H1 (cell line): ENCODE measurements at regions not wholly inside any gene's neighbourhood (a gene's known extent, or its start where the extent isn't known, plus 50 kb on each side); places are given as distances from the start of the nearest gene placed in this dataset.

Source experiments
- CTCF ChIA-PET: fragments of 300-600 bp; sonication (Branson Sonifier 250); formaldehyde crosslinking; loops from one replicate; lab custom pipeline; 2021; ENCODE audit not compliant: partially characterized antibody; lab: Charles Lee
- POLR2A ChIA-PET: fragments of 300-600 bp; sonication (Branson Sonifier 250); formaldehyde crosslinking; loops from one replicate; lab custom pipeline; 2021; ENCODE audit warnings: inconsistent platforms; ENCODE audit not compliant: partially characterized antibody; lab: Charles Lee
- DNase-seq, 2 experiments: peaks; one replicate each; pipeline versions ENCODE4 v3.0.0 to v3.0.0-alpha.2; 2010 to 2022; ENCODE audit warnings: low spot score in 2 of 2, low read depth in 1 of 2, mixed read lengths in 1 of 2
- FAIRE-seq: peaks from 2 replicates; lab custom pipeline; 2011; peaks lifted over from hg19 to GRCh38; lab: Jason Lieb, UNC
- H2AFZ ChIP-seq: 2 replicates; pipeline ENCODE4 v1.8.1; 2012; ENCODE audit warnings: low read length, inconsistent platforms
- H2AK5ac ChIP-seq: 2 replicates; pipeline ENCODE4 v1.6.1; 2013; ENCODE audit warnings: low read depth, low read length
- H2BK120ac ChIP-seq: replicated peaks from 2 replicates; pipeline ENCODE3; 2013; ENCODE audit warnings: low read depth, low read length, inconsistent platforms
- H2BK12ac ChIP-seq: 2 replicates; pipeline ENCODE4 v1.6.1; 2013; ENCODE audit warnings: low read depth, low read length
- H2BK15ac ChIP-seq: 2 replicates; pipeline ENCODE4 v1.6.1; 2013; ENCODE audit warnings: low read length
- H2BK20ac ChIP-seq: 2 replicates; pipeline ENCODE4 v1.6.1; 2013; ENCODE audit warnings: low read length
- H2BK5ac ChIP-seq: 2 replicates; pipeline ENCODE4 v1.6.1; 2013; ENCODE audit warnings: low read depth, low read length
- H3K14ac ChIP-seq: 2 replicates; pipeline ENCODE4 v1.6.1; 2013; ENCODE audit warnings: inconsistent platforms; ENCODE audit not compliant: insufficient read length
- H3K18ac ChIP-seq: 2 replicates; pipeline ENCODE4 v1.6.1; 2013; ENCODE audit warnings: low read length; ENCODE audit errors: extremely low read depth
- H3K23ac ChIP-seq: 2 replicates; pipeline ENCODE4 v1.6.1; 2013; ENCODE audit warnings: inconsistent platforms; ENCODE audit not compliant: insufficient read length
- H3K23me2 ChIP-seq: 2 replicates; pipeline ENCODE4 v1.6.1; 2013; ENCODE audit warnings: low read depth, low read length
- H3K27ac ChIP-seq: 2 replicates; pipeline ENCODE4 v1.6.1; 2011; ENCODE audit warnings: low read depth, low read length, inconsistent platforms
- H3K27me3 ChIP-seq, 4 experiments: replicated peaks in 1 of 4; 1 replicate in 1 of 4; 2 replicates in 3 of 4; pipeline versions ENCODE4 v1.6.1 to v1.8.1; 2011 to 2013; ENCODE audit warnings: low read length in 3 of 4, mild to moderate bottlenecking in 3 of 4, inconsistent platforms in 2 of 4, mixed read lengths in 2 of 4, moderate library complexity in 1 of 4; ENCODE audit not compliant: control insufficient read depth in 3 of 4, insufficient read depth in 3 of 4; ENCODE audit errors: extremely low read depth in 1 of 4
- H3K36me3 ChIP-seq, 4 experiments: 2 replicates each; pipeline versions ENCODE4 v1.6.1 to v1.8.1; 2011 to 2013; ENCODE audit warnings: mild to moderate bottlenecking in 4 of 4, low read length in 3 of 4, moderate library complexity in 2 of 4, control low read depth in 1 of 4, inconsistent platforms in 1 of 4; ENCODE audit not compliant: insufficient read depth in 4 of 4, control insufficient read depth in 2 of 4
- H3K4ac ChIP-seq: replicated peaks from 2 replicates; pipeline ENCODE3; 2013; ENCODE audit warnings: low read length, low read depth, mixed read lengths, inconsistent platforms; ENCODE audit not compliant: insufficient read length
- H3K4me1 ChIP-seq, 4 experiments: replicated peaks in 1 of 4; 1 replicate in 1 of 4; 2 replicates in 3 of 4; pipeline versions ENCODE4 v1.6.1 to v1.8.1; 2011 to 2013; ENCODE audit warnings: low read length in 3 of 4, inconsistent platforms in 2 of 4, mixed read lengths in 1 of 4; ENCODE audit not compliant: insufficient read depth in 4 of 4, control insufficient read depth in 3 of 4
- H3K4me2 ChIP-seq, 2 experiments: 2 replicates each; pipeline versions ENCODE4 v1.6.1 to v1.8.1; 2011 to 2013; ENCODE audit warnings: low read depth in 2 of 2, low read length in 2 of 2, control low read depth in 1 of 2, inconsistent platforms in 1 of 2, mild to moderate bottlenecking in 1 of 2; ENCODE audit not compliant: insufficient read depth in 1 of 2
- H3K4me3 ChIP-seq, 4 experiments: fragments of 200-600, 300-600 bp in 1 of 4; sonication (generic), shearing (Covaris generic), sonication (Bioruptor Twin) in 1 of 4; 2 replicates each; pipeline versions ENCODE4 v1.5.1 to v1.8.1; 2011 to 2016; ENCODE audit warnings: low read length in 4 of 4, low read depth in 3 of 4, control low read depth in 2 of 4, inconsistent platforms in 2 of 4, mild to moderate bottlenecking in 2 of 4, mixed read lengths in 1 of 4, moderate library complexity in 1 of 4; ENCODE audit not compliant: insufficient read depth in 2 of 4; ENCODE audit errors: extremely low read depth in 1 of 4
- H3K56ac ChIP-seq: replicated peaks from 2 replicates; pipeline ENCODE3; 2013; ENCODE audit warnings: low read depth, mild to moderate bottlenecking, mixed read lengths, low read length, inconsistent platforms; ENCODE audit not compliant: insufficient read length
- H3K79me1 ChIP-seq: 2 replicates; pipeline ENCODE4 v1.6.1; 2013; ENCODE audit warnings: low read depth, low read length, control low read depth
- H3K79me2 ChIP-seq, 2 experiments: 2 replicates each; pipeline versions ENCODE4 v1.6.1 to v1.8.1; 2012 to 2013; ENCODE audit warnings: low read length in 2 of 2, mild to moderate bottlenecking in 2 of 2, inconsistent platforms in 1 of 2; ENCODE audit not compliant: insufficient read depth in 2 of 2, control insufficient read depth in 1 of 2
- H3K9ac ChIP-seq, 4 experiments: replicated peaks in 1 of 4; 1 replicate in 1 of 4; 2 replicates in 3 of 4; pipeline versions ENCODE4 v1.6.1 to v1.8.1; 2011 to 2013; ENCODE audit warnings: low read depth in 3 of 4, low read length in 3 of 4, control low read depth in 2 of 4, mild to moderate bottlenecking in 2 of 4, moderate library complexity in 2 of 4, inconsistent platforms in 1 of 4; ENCODE audit errors: extremely low read depth in 1 of 4
- H3K9me3 ChIP-seq, 2 experiments: 2 replicates each; pipeline versions ENCODE4 v1.6.1 to v1.8.1; 2012 to 2013; ENCODE audit warnings: mild to moderate bottlenecking in 2 of 2, moderate library complexity in 2 of 2, control low read depth in 1 of 2, inconsistent platforms in 1 of 2, low read depth in 1 of 2, low read length in 1 of 2, mixed read lengths in 1 of 2; ENCODE audit not compliant: insufficient read depth in 2 of 2
- H4K20me1 ChIP-seq, 2 experiments: replicated peaks in 1 of 2; 2 replicates each; pipeline versions ENCODE3 to v1.8.1; 2011 to 2013; ENCODE audit warnings: inconsistent platforms in 2 of 2, low read length in 2 of 2, mild to moderate bottlenecking in 1 of 2; ENCODE audit not compliant: insufficient read depth in 2 of 2, control insufficient read depth in 1 of 2
- H4K5ac ChIP-seq: 2 replicates; pipeline ENCODE4 v1.6.1; 2013; ENCODE audit warnings: low read length, low read depth, mixed read lengths, inconsistent platforms; ENCODE audit not compliant: insufficient read length
- H4K8ac ChIP-seq: 2 replicates; pipeline ENCODE4 v1.8.0; 2013; ENCODE audit warnings: mild to moderate bottlenecking, moderate library complexity, low read length, inconsistent platforms; ENCODE audit not compliant: insufficient read depth; ENCODE audit errors: extremely low read depth
- H4K91ac ChIP-seq: replicated peaks from 2 replicates; pipeline ENCODE3; 2013; ENCODE audit warnings: low read length, mixed read lengths, inconsistent platforms; ENCODE audit not compliant: insufficient read length
- ASH2L ChIP-seq: fragments of 200-600, 300-600 bp; sonication (generic); IDR thresholded peaks from one replicate; pipeline ENCODE4 v1.7.1; 2017; ENCODE audit warnings: low read length
- ATF3 ChIP-seq: IDR thresholded peaks from 2 replicates; pipeline ENCODE4 v1.6.1; 2011; ENCODE audit warnings: low read depth, mild to moderate bottlenecking, low read length; ENCODE audit not compliant: insufficient read depth
- CBX8 ChIP-seq: fragments of 300-800, 300-1000 bp; sonication (generic); IDR thresholded peaks from 2 replicates; pipeline ENCODE4 v1.7.1; 2016; ENCODE audit warnings: low read depth, low read length, borderline replicate concordance
- CHD2 ChIP-seq: IDR thresholded peaks from 2 replicates; pipeline ENCODE4 v1.6.1; 2012; ENCODE audit warnings: low read length, improper control_type of control experiment
- CTCF ChIP-seq, 3 experiments: IDR thresholded peaks; 1 replicate in 2 of 3; 2 replicates in 1 of 3; pipeline versions ENCODE4 v1.5.1 to v1.6.1; 2011; ENCODE audit warnings: low read length in 3 of 3, mild to moderate bottlenecking in 3 of 3, inconsistent platforms in 2 of 3, low read depth in 1 of 3, moderate library complexity in 1 of 3; ENCODE audit not compliant: insufficient read depth in 1 of 3; ENCODE audit errors: control extremely low read depth in 1 of 3
- EGR1 ChIP-seq: IDR thresholded peaks from 2 replicates; pipeline ENCODE4 v1.6.1; 2011; ENCODE audit warnings: low read depth, low read length, borderline replicate concordance
- PHF8 ChIP-seq: fragments of 200-600 bp; sonication (generic); conservative IDR thresholded peaks from 2 replicates; pipeline ENCODE4 v1.7.1; 2012; ENCODE audit warnings: low read depth, mild to moderate bottlenecking, inconsistent platforms, low read length, moderate library complexity
- SP2 ChIP-seq: IDR thresholded peaks from 2 replicates; pipeline ENCODE4 v1.6.1; 2012; ENCODE audit warnings: mild to moderate bottlenecking, low read length, inconsistent platforms
- WGBS, 2 experiments: shearing (Covaris generic) in 1 of 2; methylation state at CpG; one replicate each; pipeline versions ENCODE4 v1.1.6 to v1.1.7; 2013 to 2015; ENCODE audit warnings: low lambda C conversion rate in 2 of 2, mixed read lengths in 2 of 2, inconsistent platforms in 1 of 2, low coverage in 1 of 2, missing lambda C conversion rate in 1 of 2; ENCODE audit not compliant: insufficient replicate concordance in 2 of 2, insufficient coverage in 1 of 2, insufficient read length in 1 of 2; ENCODE audit errors: extremely low coverage in 1 of 2, missing lambda C conversion rate in 1 of 2; 5-methylcytosine and 5-hydroxymethylcytosine counted together

- H3K14ac ChIP-seq, result no peak overlapping the region
- POLR2A ChIA-PET, result no interaction called here
- H3K4me1 ChIP-seq, result no peaks in the 10 kb centered on the region
- no peak overlapping the region for H3K18ac ChIP-seq
- no peak overlapping the region for H2BK120ac ChIP-seq
- no peak overlapping the region for H2AFZ ChIP-seq
- no peak overlapping the region for H3K27ac ChIP-seq
- H3K9me3 ChIP-seq, result peaks cover 1 to 20% of the 10 kb centered on the region in 2 experiments; a peak in 1 of 4 replicates
- H2BK12ac ChIP-seq, result no peak overlapping the region
- H3K79me2 ChIP-seq, result no peaks in the 10 kb centered on the region
- H3K27me3 ChIP-seq, result no peaks in the 10 kb centered on the region
- DNase-seq (no peak), FAIRE-seq (no peak)
- no peak overlapping the region for H2BK15ac ChIP-seq
- CTCF ChIA-PET, result no interaction called here
- no peaks in the 10 kb centered on the region for H3K23me2 ChIP-seq
- no peak overlapping the region for H2BK5ac ChIP-seq
- H3K23ac ChIP-seq, result no peak overlapping the region
- H2AK5ac ChIP-seq, result no peak overlapping the region
- no peak overlapping the region for H3K4me2 ChIP-seq
- no peak overlapping the region for H3K9ac ChIP-seq
- H4K91ac ChIP-seq, result no peak overlapping the region
- no peak overlapping the region for H2BK20ac ChIP-seq
- H4K5ac ChIP-seq, result no peak overlapping the region
- no peaks in the 10 kb centered on the region for H4K20me1 ChIP-seq
- no peak overlapping the region for H3K4ac ChIP-seq
- no peak overlapping the region for H3K56ac ChIP-seq
- H3K36me3 ChIP-seq, result no peaks in the 10 kb centered on the region
- no peak overlapping the region for H3K4me3 ChIP-seq
- 14% methylated on average over 1 of the region's 1 CpG; no CpG with 5 or more reads in 1 of the 2 experiments for WGBS, 2 experiments
- no peak overlapping the region for H4K8ac ChIP-seq
- H3K79me1 ChIP-seq, result no peaks in the 10 kb centered on the region
- TF ChIP-seq CHD2, result no peak
- TF ChIP-seq SP2, result no peak
- no peak for TF ChIP-seq ATF3
- no peak for TF ChIP-seq EGR1
- no peak for TF ChIP-seq ASH2L
- no peak for TF ChIP-seq CTCF (IDR thresholded peaks at IDR 0.05; ENCODE audit: control extremely low read depth in 1 of 3, insufficient read depth in 1 of 3, low read depth in 1 of 3, low read length in 3 of 3)
- no peak for TF ChIP-seq PHF8
- no peak for TF ChIP-seq CBX8
Measured at GRCh38 chrY:21813484-21814233, 80.7 kb downstream of the RBMY1D start.
